PFSK-1 (cell line): ENCODE measurements at regions not wholly inside any gene's neighbourhood (a gene's known extent, or its start where the extent isn't known, plus 50 kb on each side); places are given as distances from the start of the nearest gene placed in this dataset.

ENCODE experiments used
- FOXP2 ChIP-seq: optimal IDR thresholded peaks from 2 replicates; pipeline ENCODE3; 2011; ENCODE audit warnings: borderline replicate concordance, control low read depth, inconsistent platforms; ENCODE audit not compliant: insufficient read depth; ENCODE audit errors: extremely low read length, extremely low read depth
- POLR2AphosphoS5 ChIP-seq: IDR thresholded peaks from 2 replicates; pipeline ENCODE4 v1.6.1; 2012; ENCODE audit warnings: low read depth, mild to moderate bottlenecking, control low read depth, low read length, moderate library complexity
- REST ChIP-seq, 2 experiments: IDR thresholded peaks; 2 replicates each; pipeline versions ENCODE4 v1.6.1 to v1.8.0; 2011 to 2012; ENCODE audit warnings: low read depth in 2 of 2, low read length in 2 of 2, control low read depth in 1 of 2, inconsistent platforms in 1 of 2, mild to moderate bottlenecking in 1 of 2, moderate library complexity in 1 of 2; ENCODE audit not compliant: insufficient read depth in 1 of 2
- SIN3A ChIP-seq: IDR thresholded peaks from 2 replicates; pipeline ENCODE4 v1.6.1; 2012; ENCODE audit warnings: mild to moderate bottlenecking, low read length, moderate library complexity, borderline replicate concordance; ENCODE audit not compliant: insufficient read depth
- TAF1 ChIP-seq: IDR thresholded peaks from 2 replicates; pipeline ENCODE4 v1.6.1; 2012; ENCODE audit warnings: low read length, control low read depth, borderline replicate concordance; ENCODE audit not compliant: insufficient read depth

GRCh38 chr2:160943414-160943813, 216.8 kb upstream of the TANK start:
- TF ChIP-seq SIN3A = no peak
- no peak for TF ChIP-seq REST (IDR thresholded peaks at IDR 0.05; ENCODE audit: insufficient read depth in 1 of 2, low read depth in 2 of 2, low read length in 2 of 2)
- no peak for TF ChIP-seq FOXP2
- no peak for TF ChIP-seq POLR2AphosphoS5
- TF ChIP-seq TAF1 = no peak

- TF ChIP-seq REST (IDR thresholded peaks at IDR 0.05; ENCODE audit: insufficient read depth in 1 of 2, low read depth in 2 of 2, low read length in 2 of 2) (no peak), FOXP2 (no peak), POLR2AphosphoS5 (no peak), TAF1 (no peak), SIN3A (no peak)
Measured at GRCh38 chr2:160952464-160953254, 207.6 kb upstream of the TANK start.

- TF ChIP-seq REST (IDR thresholded peaks at IDR 0.05; ENCODE audit: insufficient read depth in 1 of 2, low read depth in 2 of 2, low read length in 2 of 2) (no peak), POLR2AphosphoS5 (no peak), FOXP2 (no peak), TAF1 (no peak), SIN3A (no peak)
Measured at GRCh38 chr2:160955578-160955977, 204.7 kb upstream of the TANK start.

- TF ChIP-seq POLR2AphosphoS5 = no peak
- TF ChIP-seq REST (IDR thresholded peaks at IDR 0.05; ENCODE audit: insufficient read depth in 1 of 2, low read depth in 2 of 2, low read length in 2 of 2) = no peak
- no peak for TF ChIP-seq TAF1
- no peak for TF ChIP-seq FOXP2
- no peak for TF ChIP-seq SIN3A
Measured at GRCh38 chr2:160956243-160956802, 203.9 kb upstream of the TANK start.

- TF ChIP-seq POLR2AphosphoS5 (no peak), TAF1 (no peak), SIN3A (no peak), FOXP2 (no peak)
Measured at GRCh38 chr2:160963957-160964356, 196.3 kb upstream of the TANK start.
